Thymus (tissue), 11 donors: ENCODE measurements at regions not wholly inside any gene's neighbourhood (a gene's known extent, or its start where the extent isn't known, plus 50 kb on each side); places are given as distances from the start of the nearest gene placed in this dataset.
A peak's percentile ranks its signal among the peaks of the same experiment; 100 is the strongest.

ENCODE experiments used
- DNase-seq, 9 donors: peaks; one replicate each; pipeline ENCODE4 v3.0.0-alpha.2; 2013; ENCODE audit warnings: low spot score in 9 of 9, low read depth in 6 of 9, missing footprints in 1 of 9
- H3K27ac ChIP-seq, 2 donors: one replicate each; pipeline ENCODE4 v1.5.1; 2013; ENCODE audit warnings: control low read depth in 1 of 2, low read depth in 1 of 2, low read length in 1 of 2, mild to moderate bottlenecking in 1 of 2, moderate library complexity in 1 of 2
- H3K27me3 ChIP-seq, 2 donors: one replicate each; pipeline ENCODE4 v1.5.1; 2013; ENCODE audit warnings: low read length in 1 of 2; ENCODE audit not compliant: control insufficient read depth in 2 of 2, insufficient read depth in 1 of 2
- H3K36me3 ChIP-seq, 2 donors: one replicate each; pipeline ENCODE4 v1.5.1; 2013; ENCODE audit warnings: low read length in 1 of 2, mild to moderate bottlenecking in 1 of 2, moderate library complexity in 1 of 2; ENCODE audit not compliant: control insufficient read depth in 2 of 2, insufficient read depth in 2 of 2
- H3K4me1 ChIP-seq, 2 donors: one replicate each; pipeline ENCODE4 v1.5.1; 2013; ENCODE audit warnings: low read length in 2 of 2; ENCODE audit not compliant: control insufficient read depth in 2 of 2, insufficient read depth in 2 of 2
- H3K4me3 ChIP-seq, 2 donors: one replicate each; pipeline ENCODE4 v1.5.1; 2013; ENCODE audit warnings: low read length in 2 of 2, control low read depth in 1 of 2, mild to moderate bottlenecking in 1 of 2
- H3K9me3 ChIP-seq, 2 donors: one replicate each; pipeline ENCODE4 v1.5.1; 2013; ENCODE audit warnings: low read length in 1 of 2, mild to moderate bottlenecking in 1 of 2; ENCODE audit not compliant: control insufficient read depth in 2 of 2, insufficient read depth in 1 of 2
- WGBS: extraction: QIAGEN DNeasy Blood & Tissue Kit; methylation state at CpG from one replicate; pipeline ENCODE4 v1.1.7; 2013; 5-methylcytosine and 5-hydroxymethylcytosine counted together
- donor health status: healthy.

- peaks cover 0 to 16% of the 10 kb centered on the region in 2 donors for H3K4me1 ChIP-seq
- WGBS, result 96% methylated on average over 5 of the region's 5 CpGs
- DNase-seq, result no peak
- peaks cover 0 to 2% of the 10 kb centered on the region in 2 donors for H3K27me3 ChIP-seq
- no peaks in the 10 kb centered on the region for H3K36me3 ChIP-seq
- H3K27ac ChIP-seq, result no peak overlapping the region
- H3K4me3 ChIP-seq, result no peak overlapping the region
- H3K9me3 ChIP-seq, result no peaks in the 10 kb centered on the region
Measured at GRCh38 chr5:133850811-133851210, 117.6 kb downstream of the C5orf15 start.

GRCh38 chr5:133849116-133849515 is 119.3 kb downstream of the C5orf15 start:
- Histone ChIP-seq H3K36me3 (no peaks in the 10 kb centered on the region), H3K4me3 (no peak overlapping the region), H3K27ac (no peak overlapping the region), H3K4me1 (peaks cover 0 to 19% of the 10 kb centered on the region in 2 donors), H3K9me3 (no peaks in the 10 kb centered on the region), H3K27me3 (peaks cover 0 to 2% of the 10 kb centered on the region in 2 donors)
- no peak for DNase-seq
- WGBS, result 90% methylated on average over 8 of the region's 8 CpGs

GRCh38 chr5:133848341-133848811 is 120.0 kb downstream of the C5orf15 start:
- Histone ChIP-seq H3K4me1 (peaks cover 0 to 19% of the 10 kb centered on the region in 2 donors), H3K27me3 (peaks cover 0 to 2% of the 10 kb centered on the region in 2 donors), H3K36me3 (no peaks in the 10 kb centered on the region), H3K4me3 (no peak overlapping the region), H3K9me3 (no peaks in the 10 kb centered on the region), H3K27ac (no peak overlapping the region)
- peak in 1 of 9 donors; percentile 46 for DNase-seq
- WGBS, result 84% methylated on average over 7 of the region's 7 CpGs

GRCh38 chr5:133847886-133848285 is 120.5 kb downstream of the C5orf15 start:
- H3K4me3 ChIP-seq, result no peak overlapping the region
- no peak for DNase-seq
- peaks cover 0 to 19% of the 10 kb centered on the region in 2 donors for H3K4me1 ChIP-seq
- H3K27ac ChIP-seq, result no peak overlapping the region
- 97% methylated on average over 5 of the region's 5 CpGs for WGBS
- no peaks in the 10 kb centered on the region for H3K9me3 ChIP-seq
- H3K36me3 ChIP-seq, result no peaks in the 10 kb centered on the region
- peaks cover 0 to 2% of the 10 kb centered on the region in 2 donors for H3K27me3 ChIP-seq

- no peaks in the 10 kb centered on the region for H3K9me3 ChIP-seq
- no peak overlapping the region for H3K27ac ChIP-seq
- H3K36me3 ChIP-seq, result no peaks in the 10 kb centered on the region
- 98% methylated on average over 6 of the region's 6 CpGs for WGBS
- H3K4me3 ChIP-seq, result no peak overlapping the region
- peaks cover 0 to 2% of the 10 kb centered on the region in 2 donors for H3K27me3 ChIP-seq
- H3K4me1 ChIP-seq, result peaks cover 0 to 19% of the 10 kb centered on the region in 2 donors
- DNase-seq, result no peak
Measured at GRCh38 chr5:133847301-133847700, 121.1 kb downstream of the C5orf15 start.

GRCh38 chr5:133846478-133847226 is 121.8 kb downstream of the C5orf15 start:
- DNase-seq, result no peak
- Histone ChIP-seq H3K4me1 (peaks cover 0 to 19% of the 10 kb centered on the region in 2 donors), H3K27me3 (peaks cover 0 to 2% of the 10 kb centered on the region in 2 donors), H3K4me3 (no peak overlapping the region), H3K27ac (no peak overlapping the region), H3K9me3 (no peaks in the 10 kb centered on the region), H3K36me3 (no peaks in the 10 kb centered on the region)
- 47% methylated on average over 8 of the region's 8 CpGs for WGBS

GRCh38 chr5:133845271-133845670 is 123.2 kb downstream of the C5orf15 start:
- Histone ChIP-seq H3K4me3 (no peak overlapping the region), H3K27ac (peak overlapping the region in 1 of 2 donors; percentile 63), H3K36me3 (no peaks in the 10 kb centered on the region), H3K4me1 (peaks cover 0 to 19% of the 10 kb centered on the region in 2 donors), H3K9me3 (no peaks in the 10 kb centered on the region), H3K27me3 (peaks cover 0 to 5% of the 10 kb centered on the region in 2 donors)
- 97% methylated on average over 2 of the region's 2 CpGs for WGBS
- DNase-seq, result no peak

- no peaks in the 10 kb centered on the region for H3K36me3 ChIP-seq
Measured at GRCh38 chr5:133844836-133845235, 123.6 kb downstream of the C5orf15 start.

GRCh38 chr5:133843911-133844310 is 124.5 kb downstream of the C5orf15 start:
- Histone ChIP-seq H3K36me3 (no peaks in the 10 kb centered on the region), H3K4me1 (peaks cover 0 to 16% of the 10 kb centered on the region in 2 donors), H3K4me3 (no peak overlapping the region), H3K27me3 (peaks cover 0 to 8% of the 10 kb centered on the region in 2 donors), H3K9me3 (no peaks in the 10 kb centered on the region), H3K27ac (no peak overlapping the region)
- 93% methylated on average over 4 of the region's 4 CpGs for WGBS
- DNase-seq, result no peak

More at GRCh38 chr5:133844836-133845235, 123.6 kb downstream of the C5orf15 start:
- DNase-seq, result peak in 1 of 9 donors; percentile 27
- H3K27me3 ChIP-seq, result peaks cover 0 to 5% of the 10 kb centered on the region in 2 donors
- peak overlapping the region in 1 of 2 donors; percentile 63 for H3K27ac ChIP-seq
- WGBS, result 89% methylated on average over 8 of the region's 8 CpGs
- no peak overlapping the region for H3K4me3 ChIP-seq
- no peaks in the 10 kb centered on the region for H3K9me3 ChIP-seq
- H3K4me1 ChIP-seq, result peaks cover 0 to 19% of the 10 kb centered on the region in 2 donors
